PC-3 (cell line): ENCODE measurements at regions not wholly inside any gene's neighbourhood (a gene's known extent, or its start where the extent isn't known, plus 50 kb on each side); places are given as distances from the start of the nearest gene placed in this dataset.
A peak's percentile ranks its signal among the peaks of the same experiment; 100 is the strongest.

Experiments
- ATAC-seq: fragments of 200-7000 bp; cut with Tn5 transposase; 2 replicates; pipeline ENCODE4 v1.9.1; 2020; ENCODE audit warnings: mild to moderate bottlenecking, moderate library complexity
- BruUV-seq: library from RNA; stranded (reverse); fragments of 400-500 nt; replicated peaks from 2 replicates; lab custom pipeline; 2021; lab: Mats Ljungman, UMichigan
- CTCF ChIA-PET: fragments of 300-600 bp; sonication (Branson Sonifier 250); formaldehyde crosslinking; loops from one replicate; lab custom pipeline; 2022; ENCODE audit warnings: antibody characterized with exemption; lab: Charles Lee
- POLR2A ChIA-PET: fragments of 300-600 bp; sonication (Branson Sonifier 250); formaldehyde crosslinking; loops from one replicate; lab custom pipeline; 2022; ENCODE audit warnings: antibody characterized with exemption; ENCODE audit not compliant: unreplicated experiment; lab: Charles Lee
- DNase-seq: peaks from one replicate; pipeline ENCODE4 v3.0.0-alpha.2; 2015
- H2AFZ ChIP-seq: fragments of 300-600 bp; sonication (generic); 2 replicates; pipeline ENCODE4 v1.6.0; 2016; ENCODE audit warnings: antibody characterized with exemption, low read length
- H3F3A ChIP-seq: fragments of 300-600 bp; sonication (generic); one replicate; pipeline ENCODE4 v1.6.0; 2017; ENCODE audit warnings: antibody characterized with exemption, low read length, control low read depth, mild to moderate bottlenecking; ENCODE audit not compliant: unreplicated experiment
- H3K27ac ChIP-seq: fragments of 300-600 bp; sonication (generic); 2 replicates; pipeline ENCODE4 v1.5.1; 2016; ENCODE audit warnings: mild to moderate bottlenecking, low read length
- H3K27me3 ChIP-seq: fragments of 300-600 bp; sonication (generic); 2 replicates; pipeline ENCODE4 v1.6.1; 2016; ENCODE audit warnings: low read length, mixed read lengths
- H3K36me3 ChIP-seq: fragments of 300-600 bp; sonication (generic); 2 replicates; pipeline ENCODE4 v1.6.1; 2016; ENCODE audit warnings: low read depth, mixed run types, low read length, mixed read lengths
- H3K4me1 ChIP-seq: fragments of 300-600 bp; sonication (generic); 2 replicates; pipeline ENCODE4 v1.5.1; 2016; ENCODE audit warnings: low read length; ENCODE audit not compliant: insufficient read depth
- H3K4me2 ChIP-seq: fragments of 300-600 bp; sonication (generic); 2 replicates; pipeline ENCODE4 v1.6.0; 2016; ENCODE audit warnings: low read length
- H3K4me3 ChIP-seq: fragments of 300-600 bp; sonication (generic); 2 replicates; pipeline ENCODE4 v1.5.1; 2016; ENCODE audit warnings: mild to moderate bottlenecking, low read length, mixed read lengths
- H3K79me2 ChIP-seq: fragments of 300-600 bp; sonication (generic); 2 replicates; pipeline ENCODE4 v1.6.1; 2017; ENCODE audit warnings: low read length, mixed read lengths
- H3K9ac ChIP-seq: fragments of 300-600 bp; sonication (generic); 2 replicates; pipeline ENCODE4 v1.6.0; 2016; ENCODE audit warnings: mild to moderate bottlenecking, low read length
- H3K9me2 ChIP-seq: fragments of 300-600 bp; sonication (generic); replicated peaks from 2 replicates; pipeline ENCODE4 v1.6.1; 2016; ENCODE audit warnings: mixed run types, low read length, mixed read lengths
- H3K9me3 ChIP-seq: fragments of 300-600 bp; sonication (generic); 2 replicates; pipeline ENCODE4 v1.6.1; 2016; ENCODE audit warnings: low read length, mixed read lengths
- H4K20me1 ChIP-seq: fragments of 300-600 bp; sonication (generic); 2 replicates; pipeline ENCODE4 v1.6.1; 2016; ENCODE audit warnings: low read length, mixed read lengths
- EZH2 ChIP-seq: fragments of 300-600 bp; sonication (generic); IDR thresholded peaks from one replicate; pipeline ENCODE4 v1.6.1; 2017; ENCODE audit warnings: antibody characterized with exemption, mild to moderate bottlenecking, low read length; ENCODE audit not compliant: unreplicated experiment
- EZH2phosphoT487 ChIP-seq: fragments of 300-600 bp; sonication (generic); IDR thresholded peaks from 2 replicates; pipeline ENCODE4 v1.6.1; 2018; ENCODE audit warnings: mild to moderate bottlenecking, antibody characterized with exemption, low read length, borderline replicate concordance
- intact Hi-C: fragments of 100-400 bp; cut with micrococcal nuclease; formaldehyde crosslinking; loops from 2 replicates; pipeline ENCODE4 v1.9.0; 2023
- TF ChIP-seq, protein P1 (sequence below): fragments of 300-600 bp; sonication (generic); conservative IDR thresholded peaks from 2 replicates; pipeline ENCODE4 v1.5.1; 2017; ENCODE audit warnings: antibody characterized with exemption, low read depth, mild to moderate bottlenecking, low read length

- DNase-seq, result peak; percentile 32
- no peak overlapping the region for H3K4me3 ChIP-seq
- no peaks in the 10 kb centered on the region for H3K9me2 ChIP-seq
- CTCF ChIA-PET, result interaction anchor here (0.6 kb wide), 1 partner anchor 169 kb away, joined by 4 read pairs; no protein-coding TSS in a partner anchor
- ATAC-seq, result no peak
- intact Hi-C loops, result loop anchor here (10.0 kb wide), 1 partner anchor 343 kb away; no protein-coding TSS in a partner anchor
- no peak overlapping the region for H3K27ac ChIP-seq
- no peaks in the 10 kb centered on the region for H4K20me1 ChIP-seq
- no peaks in the 10 kb centered on the region for H3K79me2 ChIP-seq
- no peaks in the 10 kb centered on the region for H3K27me3 ChIP-seq
- no peaks in the 10 kb centered on the region for H3K36me3 ChIP-seq
- BruUV-seq, result no TSS peak
- no peak overlapping the region for H3K9ac ChIP-seq
- POLR2A ChIA-PET, result interaction anchor here (0.7 kb wide), 1 partner anchor 662 kb away, joined by 16 read pairs; no protein-coding TSS in a partner anchor
- no peak overlapping the region for H3K4me2 ChIP-seq
- H2AFZ ChIP-seq, result no peak overlapping the region
- H3F3A ChIP-seq, result no peaks in the 10 kb centered on the region
- TF ChIP-seq, protein P1, sequence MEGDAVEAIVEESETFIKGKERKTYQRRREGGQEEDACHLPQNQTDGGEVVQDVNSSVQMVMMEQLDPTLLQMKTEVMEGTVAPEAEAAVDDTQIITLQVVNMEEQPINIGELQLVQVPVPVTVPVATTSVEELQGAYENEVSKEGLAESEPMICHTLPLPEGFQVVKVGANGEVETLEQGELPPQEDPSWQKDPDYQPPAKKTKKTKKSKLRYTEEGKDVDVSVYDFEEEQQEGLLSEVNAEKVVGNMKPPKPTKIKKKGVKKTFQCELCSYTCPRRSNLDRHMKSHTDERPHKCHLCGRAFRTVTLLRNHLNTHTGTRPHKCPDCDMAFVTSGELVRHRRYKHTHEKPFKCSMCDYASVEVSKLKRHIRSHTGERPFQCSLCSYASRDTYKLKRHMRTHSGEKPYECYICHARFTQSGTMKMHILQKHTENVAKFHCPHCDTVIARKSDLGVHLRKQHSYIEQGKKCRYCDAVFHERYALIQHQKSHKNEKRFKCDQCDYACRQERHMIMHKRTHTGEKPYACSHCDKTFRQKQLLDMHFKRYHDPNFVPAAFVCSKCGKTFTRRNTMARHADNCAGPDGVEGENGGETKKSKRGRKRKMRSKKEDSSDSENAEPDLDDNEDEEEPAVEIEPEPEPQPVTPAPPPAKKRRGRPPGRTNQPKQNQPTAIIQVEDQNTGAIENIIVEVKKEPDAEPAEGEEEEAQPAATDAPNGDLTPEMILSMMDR, result no peak
- TF ChIP-seq EZH2 (no peak), EZH2phosphoT487 (no peak)
- H3K9me3 ChIP-seq, result no peaks in the 10 kb centered on the region
- H3K4me1 ChIP-seq, result no peaks in the 10 kb centered on the region
These were observed 60.3 kb upstream of the CLDN10 start for GRCh38 chr13:95492044-95492801.

DNA sequence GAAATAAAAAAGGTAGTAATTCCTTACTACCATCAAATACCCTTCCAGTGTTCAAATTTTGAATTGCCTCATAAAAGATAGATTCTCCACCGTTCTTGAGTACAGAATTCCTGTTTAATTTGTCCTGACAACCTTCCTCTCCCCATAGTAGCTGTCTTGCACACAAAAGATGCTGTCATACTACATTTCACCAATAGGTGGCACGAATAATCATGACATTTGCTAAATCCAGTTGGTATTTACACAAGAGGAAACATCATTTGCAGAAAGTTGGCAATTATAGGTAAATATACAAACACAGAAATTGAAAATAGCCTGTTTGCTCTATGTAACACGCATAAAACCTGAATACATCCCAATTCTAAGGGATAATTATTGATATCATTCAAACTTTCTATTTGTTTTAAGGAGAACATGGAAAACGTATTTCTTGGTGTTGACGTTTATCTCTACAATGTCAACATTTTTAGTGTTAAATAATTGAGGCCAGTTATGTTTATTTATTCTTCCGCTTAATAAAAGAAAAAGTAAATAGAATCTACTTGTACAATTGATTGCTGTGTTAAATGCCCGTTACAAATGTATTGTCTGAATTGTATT lies 58.3 kb upstream of the CLDN10 start:
- CTCF ChIA-PET, result interaction anchor here (1.1 kb wide), 1 partner anchor 70 kb away, joined by 5 read pairs; no protein-coding TSS in a partner anchor
- BruUV-seq, result no TSS peak

More for the DNA sequence above, 58.3 kb upstream of the CLDN10 start:
- POLR2A ChIA-PET, result no interaction called here
- no peaks in the 10 kb centered on the region for H4K20me1 ChIP-seq
- TF ChIP-seq, protein P1, result peak; percentile 77
- TF ChIP-seq EZH2phosphoT487 (no peak), EZH2 (no peak)
- DNase-seq (peak; percentile 83), ATAC-seq (peak; percentile 72)
- H3K79me2 ChIP-seq, result no peaks in the 10 kb centered on the region
- intact Hi-C loops, result loop anchor here (1.0 to 10.0 kb wide), 4 partner anchors 37 to 341 kb away; no protein-coding TSS in a partner anchor
- H3K27ac ChIP-seq, result no peak overlapping the region
- H3K4me1 ChIP-seq, result no peaks in the 10 kb centered on the region
- H3K9me3 ChIP-seq, result no peaks in the 10 kb centered on the region
- no peaks in the 10 kb centered on the region for H3K36me3 ChIP-seq
- H3K4me2 ChIP-seq, result no peak overlapping the region
- H3K4me3 ChIP-seq, result no peak overlapping the region
- H3K9ac ChIP-seq, result no peak overlapping the region
- no peaks in the 10 kb centered on the region for H3F3A ChIP-seq
- no peaks in the 10 kb centered on the region for H3K27me3 ChIP-seq
- H3K9me2 ChIP-seq, result no peaks in the 10 kb centered on the region
- no peak overlapping the region for H2AFZ ChIP-seq
